Testis (tissue), 2 donors: ENCODE measurements at regions not wholly inside any gene's neighbourhood (a gene's known extent, or its start where the extent isn't known, plus 50 kb on each side); places are given as distances from the start of the nearest gene placed in this dataset.

Experiments used
- CTCF ChIP-seq, 3 experiments: fragments of 450-650 bp in 2 of 3; fragments of 200-600 bp in 1 of 3; sonication (generic) in 1 of 3; IDR thresholded peaks; one replicate each; pipeline ENCODE4 v1.5.1; 2016 to 2019; ENCODE audit warnings: antibody characterized with exemption in 3 of 3, mild to moderate bottlenecking in 2 of 3, moderate library complexity in 1 of 3
- POLR2A ChIP-seq: fragments of 450-650 bp; IDR thresholded peaks from one replicate; pipeline ENCODE4 v1.6.1; 2017; ENCODE audit warnings: antibody characterized with exemption, mild to moderate bottlenecking, moderate library complexity

- no peak for TF ChIP-seq CTCF (IDR thresholded peaks at IDR 0.05)
- no peak for TF ChIP-seq POLR2A
Observed at GRCh38 chr20:10780901-10781300, 107.1 kb upstream of the JAG1 start.
